B cell (primary cell): ENCODE measurements at regions not wholly inside any gene's neighbourhood (a gene's known extent, or its start where the extent isn't known, plus 50 kb on each side); places are given as distances from the start of the nearest gene placed in this dataset.

ENCODE experiments used
- ATAC-seq: fragments of 200-7000 bp; cut with Tn5 transposase; one replicate; pipeline ENCODE4 v1.10.0; 2021; ENCODE audit warnings: low read depth, mild to moderate bottlenecking, moderate number of reproducible peaks, moderate library complexity
- CTCF ChIA-PET: fragments of 350-600 bp; sonication (Branson Sonifier 250); formaldehyde crosslinking; loops from one replicate; lab custom pipeline; 2021; ENCODE audit warnings: antibody characterized with exemption, inconsistent platforms; lab: Charles Lee
- POLR2A ChIA-PET: fragments of 350-600 bp; sonication (Branson Sonifier 250); formaldehyde crosslinking; loops from one replicate; lab custom pipeline; 2021; ENCODE audit warnings: antibody characterized with exemption; lab: Charles Lee
- DNase-seq: peaks from one replicate; pipeline ENCODE4 v3.0.0; 2013
- H2AFZ ChIP-seq: 2 replicates; pipeline ENCODE4 v1.6.1; 2012; ENCODE audit warnings: mild to moderate bottlenecking, low read depth, low read length; ENCODE audit not compliant: insufficient read depth, poor library complexity, severe bottlenecking
- H3K27ac ChIP-seq, 2 donors: 1 replicate in 1 of 2; 2 replicates in 1 of 2; pipeline ENCODE4 v1.5.1; 2012 to 2013; ENCODE audit warnings: low read length in 2 of 2, mild to moderate bottlenecking in 2 of 2, moderate library complexity in 1 of 2
- H3K27me3 ChIP-seq, 4 experiments: fragments of 200-600 bp in 1 of 4; sonication (generic) in 1 of 4; replicated peaks in 1 of 4; 1 replicate in 2 of 4; 2 replicates in 2 of 4; pipeline versions ENCODE4 v1.6.1 to v1.7.0; 2013 to 2016; ENCODE audit warnings: low read length in 3 of 4, mild to moderate bottlenecking in 2 of 4, mixed read lengths in 1 of 4, moderate library complexity in 1 of 4; ENCODE audit not compliant: insufficient read depth in 4 of 4, control insufficient read depth in 3 of 4; ENCODE audit errors: control extremely low read depth in 1 of 4
- H3K36me3 ChIP-seq, 2 experiments: replicated peaks in 1 of 2; 1 replicate in 1 of 2; 2 replicates in 1 of 2; pipeline versions ENCODE4 v1.6.1 to v1.7.1; 2013; ENCODE audit warnings: low read length in 1 of 2; ENCODE audit not compliant: insufficient read depth in 2 of 2, control insufficient read depth in 1 of 2; ENCODE audit errors: control extremely low read depth in 1 of 2, extremely low read depth in 1 of 2
- H3K4me1 ChIP-seq, 2 donors: fragments of 200-600 bp in 1 of 2; sonication (generic) in 1 of 2; 1 replicate in 1 of 2; 2 replicates in 1 of 2; pipeline versions ENCODE4 v1.5.1 to v1.6.1; 2013 to 2017; ENCODE audit warnings: low read length in 2 of 2; ENCODE audit not compliant: control insufficient read depth in 2 of 2, insufficient read depth in 2 of 2
- H3K4me2 ChIP-seq: replicated peaks from 2 replicates; pipeline ENCODE3; 2012; ENCODE audit warnings: mild to moderate bottlenecking, low read depth, low read length; ENCODE audit not compliant: poor library complexity, severe bottlenecking
- H3K4me3 ChIP-seq, 5 experiments: fragments of 200-600 bp in 1 of 5; sonication (generic) in 1 of 5; 1 replicate in 3 of 5; 2 replicates in 2 of 5; pipeline versions ENCODE4 v1.5.1 to v1.7.0; 2011 to 2016; ENCODE audit warnings: low read length in 4 of 5, mild to moderate bottlenecking in 4 of 5, low read depth in 2 of 5, control low read depth in 1 of 5, moderate library complexity in 1 of 5; ENCODE audit not compliant: insufficient read depth in 1 of 5; ENCODE audit errors: control extremely low read depth in 1 of 5, extremely low read depth in 1 of 5
- H3K79me2 ChIP-seq: fragments of 200-600 bp; sonication (generic); one replicate; pipeline ENCODE4 v1.6.0; 2016; ENCODE audit warnings: low read length; ENCODE audit not compliant: control insufficient read depth, insufficient read depth
- H3K9ac ChIP-seq: fragments of 200-600 bp; sonication (generic); 2 replicates; pipeline ENCODE4 v1.6.1; 2017; ENCODE audit warnings: mild to moderate bottlenecking, low read length, moderate library complexity
- H3K9me3 ChIP-seq, 3 donors: one replicate each; pipeline versions ENCODE4 v1.6.1 to v1.7.1; 2013; ENCODE audit warnings: low read length in 2 of 3; ENCODE audit not compliant: control insufficient read depth in 2 of 3, insufficient read depth in 1 of 3; ENCODE audit errors: control extremely low read depth in 1 of 3
- H4K20me1 ChIP-seq: 2 replicates; pipeline ENCODE4 v1.6.0; 2012; ENCODE audit warnings: mild to moderate bottlenecking, low read length; ENCODE audit not compliant: insufficient read depth, control insufficient read depth, poor library complexity, severe bottlenecking
- H3K27ac Mint-ChIP-seq: one replicate; pipeline ENCODE4 v1.8.0; 2021; ENCODE audit warnings: mixed read lengths
- H3K27me3 Mint-ChIP-seq: one replicate; pipeline ENCODE4 v1.8.0; 2021; ENCODE audit warnings: mixed read lengths
- H3K4me1 Mint-ChIP-seq: one replicate; pipeline ENCODE4 v1.8.0; 2021; ENCODE audit warnings: mixed read lengths
- H3K4me3 Mint-ChIP-seq: one replicate; pipeline ENCODE4 v1.8.0; 2021; ENCODE audit warnings: mixed read lengths
- H3K9me3 Mint-ChIP-seq: one replicate; pipeline ENCODE4 v1.8.0; 2022; ENCODE audit warnings: mixed read lengths; ENCODE audit not compliant: insufficient read depth
- CTCF ChIP-seq: fragments of 200-600 bp; IDR thresholded peaks from one replicate; pipeline ENCODE4 v1.8.0; 2022; ENCODE audit warnings: antibody characterized with exemption, mild to moderate bottlenecking
- EZH2 ChIP-seq: IDR thresholded peaks from 2 replicates; pipeline ENCODE4 v1.6.1; 2012; ENCODE audit warnings: borderline replicate concordance, low read depth, mild to moderate bottlenecking, moderate library complexity, low read length; ENCODE audit not compliant: insufficient read depth, poor library complexity, severe bottlenecking
- WGBS: methylation state at CpG from one replicate; pipeline ENCODE4 v1.1.5; 2013; ENCODE audit warnings: missing lambda C conversion rate; ENCODE audit not compliant: insufficient coverage; 5-methylcytosine and 5-hydroxymethylcytosine counted together
- intact Hi-C: fragments of 100-400 bp; cut with micrococcal nuclease; formaldehyde crosslinking; loops from one replicate; pipeline ENCODE4 v1.10.0; 2022

GRCh38 chr11:79678780-79679452 is 238.1 kb upstream of the TENM4 start:
- H3K4me2 ChIP-seq = no peak overlapping the region
- ATAC-seq = no peak
- CTCF ChIA-PET = no interaction called here
- no peak overlapping the region for H3K4me3 ChIP-seq
- no peaks in the 10 kb centered on the region for H3K4me1 Mint-ChIP-seq
- TF ChIP-seq CTCF = no peak
- no peak overlapping the region for H2AFZ ChIP-seq
- no peaks in the 10 kb centered on the region for H3K36me3 ChIP-seq
- H3K27ac ChIP-seq = no peak overlapping the region
- H3K9me3 Mint-ChIP-seq = no peaks in the 10 kb centered on the region
- no peaks in the 10 kb centered on the region for H4K20me1 ChIP-seq
- no peaks in the 10 kb centered on the region for H3K4me1 ChIP-seq
- H3K4me3 Mint-ChIP-seq = no peak overlapping the region
- no peaks in the 10 kb centered on the region for H3K27me3 ChIP-seq
- no peak for DNase-seq
- peaks cover 6% of the 10 kb centered on the region for H3K27me3 Mint-ChIP-seq
- H3K9ac ChIP-seq = no peak overlapping the region
- H3K9me3 ChIP-seq = no peaks in the 10 kb centered on the region
- intact Hi-C loops = no loop called here
- 8% methylated on average over 2 of the region's 5 CpGs for WGBS
- H3K79me2 ChIP-seq = no peaks in the 10 kb centered on the region
- no peak overlapping the region for H3K27ac Mint-ChIP-seq
- POLR2A ChIA-PET = no interaction called here

DNA sequence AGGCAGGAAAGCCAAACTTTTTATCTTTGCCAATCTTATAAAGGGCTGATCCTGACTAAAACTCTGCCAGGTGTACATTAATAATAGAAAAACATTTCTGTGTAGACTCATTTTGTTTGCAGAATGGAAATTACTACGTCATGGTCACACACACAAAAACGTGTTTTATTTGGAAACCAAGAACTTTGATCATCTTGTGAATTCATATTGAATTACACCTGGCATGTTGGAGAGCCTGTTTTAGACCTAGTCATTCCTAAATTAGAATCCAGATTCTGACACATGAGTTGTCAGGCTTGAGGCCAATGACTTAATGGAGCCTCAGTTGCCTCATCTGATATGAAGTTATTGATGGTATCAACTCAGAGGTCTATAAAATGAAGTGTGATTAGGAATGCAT is 235.6 kb upstream of the TENM4 start:
- WGBS = no CpG with 5 or more reads among the region's 2 CpGs
- H3K4me1 ChIP-seq = no peaks in the 10 kb centered on the region
- H4K20me1 ChIP-seq = no peaks in the 10 kb centered on the region
- peaks cover 3% of the 10 kb centered on the region for H3K9me3 Mint-ChIP-seq
- TF ChIP-seq EZH2 (no peak), CTCF (no peak)
- DNase-seq (no peak), ATAC-seq (no peak)
- H3K27ac Mint-ChIP-seq = no peak overlapping the region
- H3K9me3 ChIP-seq = no peaks in the 10 kb centered on the region
- no peak overlapping the region for H3K4me2 ChIP-seq
- ChIA-PET CTCF (no interaction called here), POLR2A (no interaction called here)
- no peak overlapping the region for H3K9ac ChIP-seq
- H3K36me3 ChIP-seq = no peaks in the 10 kb centered on the region
- peaks cover 6% of the 10 kb centered on the region for H3K27me3 Mint-ChIP-seq
- no peak overlapping the region for H2AFZ ChIP-seq
- no peak overlapping the region for H3K4me3 Mint-ChIP-seq
- intact Hi-C loops = no loop called here
- H3K4me1 Mint-ChIP-seq = no peaks in the 10 kb centered on the region
- no peaks in the 10 kb centered on the region for H3K79me2 ChIP-seq
- H3K27me3 ChIP-seq = no peaks in the 10 kb centered on the region
- no peak overlapping the region for H3K27ac ChIP-seq
- no peak overlapping the region for H3K4me3 ChIP-seq
